ENCODE measurements at regions not wholly inside any gene's neighbourhood (a gene's known extent, or its start where the extent isn't known, plus 50 kb on each side); places are given as distances from the start of the nearest gene placed in this dataset.

DNA sequence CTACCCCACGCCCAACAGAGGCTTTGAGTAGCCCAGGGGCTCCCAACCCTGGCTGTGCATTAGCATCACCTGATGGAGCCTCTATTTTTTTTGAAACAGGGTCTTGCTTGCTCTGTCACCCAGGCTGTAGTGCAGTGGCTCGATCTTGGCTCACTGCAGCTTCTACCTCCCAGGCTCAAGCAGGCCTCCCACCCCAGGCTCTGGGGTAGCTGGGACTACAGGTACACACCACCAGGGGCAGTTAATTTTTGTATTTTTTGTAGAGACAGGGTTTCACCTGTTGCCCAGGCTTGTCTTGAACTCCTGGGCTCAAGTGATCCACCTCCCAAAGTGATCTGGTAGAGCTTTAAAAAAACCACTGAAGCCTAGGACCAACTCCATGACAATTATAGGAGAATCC lies 394.8 kb upstream of the ATP5MC3 start:
- H3K27me3 ChIP-seq = no peaks in the 10 kb centered on the region
- no peak for TF ChIP-seq POLR2A (IDR thresholded peaks at IDR 0.05)
- TF ChIP-seq, protein P1, sequence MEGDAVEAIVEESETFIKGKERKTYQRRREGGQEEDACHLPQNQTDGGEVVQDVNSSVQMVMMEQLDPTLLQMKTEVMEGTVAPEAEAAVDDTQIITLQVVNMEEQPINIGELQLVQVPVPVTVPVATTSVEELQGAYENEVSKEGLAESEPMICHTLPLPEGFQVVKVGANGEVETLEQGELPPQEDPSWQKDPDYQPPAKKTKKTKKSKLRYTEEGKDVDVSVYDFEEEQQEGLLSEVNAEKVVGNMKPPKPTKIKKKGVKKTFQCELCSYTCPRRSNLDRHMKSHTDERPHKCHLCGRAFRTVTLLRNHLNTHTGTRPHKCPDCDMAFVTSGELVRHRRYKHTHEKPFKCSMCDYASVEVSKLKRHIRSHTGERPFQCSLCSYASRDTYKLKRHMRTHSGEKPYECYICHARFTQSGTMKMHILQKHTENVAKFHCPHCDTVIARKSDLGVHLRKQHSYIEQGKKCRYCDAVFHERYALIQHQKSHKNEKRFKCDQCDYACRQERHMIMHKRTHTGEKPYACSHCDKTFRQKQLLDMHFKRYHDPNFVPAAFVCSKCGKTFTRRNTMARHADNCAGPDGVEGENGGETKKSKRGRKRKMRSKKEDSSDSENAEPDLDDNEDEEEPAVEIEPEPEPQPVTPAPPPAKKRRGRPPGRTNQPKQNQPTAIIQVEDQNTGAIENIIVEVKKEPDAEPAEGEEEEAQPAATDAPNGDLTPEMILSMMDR (IDR thresholded peaks at IDR 0.05) = no peak
- H3K27ac ChIP-seq = no peak overlapping the region
- no peaks in the 10 kb centered on the region for H3K4me1 ChIP-seq
- no peak overlapping the region for H3K4me3 ChIP-seq
- no peaks in the 10 kb centered on the region for H3K9me3 ChIP-seq
- intact Hi-C loops (cut with DNase I; ENCODE audit: low total_unique reads) = no loop called here
- no peaks in the 10 kb centered on the region for H3K36me3 ChIP-seq (ENCODE audit: low read depth, missing control alignments)
- WGBS, 2 donors = 69 to 90% methylated on average over 2 of the region's 2 CpGs
- DNase-seq = no peak

DNA sequence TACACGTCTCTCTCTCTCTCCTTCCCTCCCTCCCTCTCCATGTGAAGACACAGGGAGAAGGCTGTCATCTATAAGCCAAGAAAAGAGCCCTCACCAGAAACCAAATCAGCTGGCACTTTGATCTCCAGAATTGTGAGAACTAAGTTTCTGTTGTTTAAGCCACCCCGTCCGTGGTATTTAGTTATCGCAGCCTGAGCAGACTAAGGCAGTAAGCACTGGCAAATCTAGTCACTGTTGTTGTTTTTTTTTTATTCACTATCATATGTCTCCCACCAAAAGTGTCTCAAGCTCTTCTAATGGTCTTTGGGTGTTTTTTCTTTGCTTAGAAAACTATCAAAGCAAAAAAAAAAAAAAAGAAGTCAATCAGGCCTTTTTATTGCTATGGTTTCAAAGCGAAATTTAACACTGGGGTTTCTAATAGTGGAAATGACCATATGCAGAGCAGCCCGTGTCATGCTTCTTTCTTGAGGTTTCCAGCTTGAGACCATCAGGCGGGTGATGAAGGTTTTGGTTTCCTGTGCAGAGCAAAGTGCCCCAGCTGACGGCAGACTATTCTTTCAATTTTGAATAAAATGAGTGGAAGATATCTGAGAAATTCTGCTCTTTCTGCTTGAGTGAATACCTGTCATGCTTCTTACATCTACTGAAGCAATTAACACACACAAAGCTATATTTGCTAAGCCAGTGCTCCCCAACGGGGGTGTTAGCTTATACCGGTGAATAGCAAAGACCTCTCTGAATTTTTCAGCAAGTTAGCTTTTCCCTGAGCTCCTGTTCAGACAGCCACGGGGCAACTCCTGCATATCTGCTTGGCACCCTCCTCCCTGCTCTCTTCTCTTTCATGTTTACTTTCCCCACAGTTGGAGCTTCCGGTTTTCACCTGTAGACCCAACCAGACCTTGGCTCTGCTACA lies 394.1 kb upstream of the ATP5MC3 start:
- Histone ChIP-seq H3K36me3 (ENCODE audit: low read depth, missing control alignments) (no peaks in the 10 kb centered on the region), H3K27ac (no peak overlapping the region), H3K4me1 (no peaks in the 10 kb centered on the region), H3K4me3 (no peak overlapping the region), H3K27me3 (no peaks in the 10 kb centered on the region), H3K9me3 (no peaks in the 10 kb centered on the region)
- 74 to 75% methylated on average over 12 of the region's 12 CpGs for WGBS, 2 donors
- TF ChIP-seq, protein P1 (IDR thresholded peaks at IDR 0.05) = no peak
- no peak for TF ChIP-seq POLR2A (IDR thresholded peaks at IDR 0.05)
- no peak for DNase-seq
- intact Hi-C loops (cut with DNase I; ENCODE audit: low total_unique reads) = no loop called here

DNA sequence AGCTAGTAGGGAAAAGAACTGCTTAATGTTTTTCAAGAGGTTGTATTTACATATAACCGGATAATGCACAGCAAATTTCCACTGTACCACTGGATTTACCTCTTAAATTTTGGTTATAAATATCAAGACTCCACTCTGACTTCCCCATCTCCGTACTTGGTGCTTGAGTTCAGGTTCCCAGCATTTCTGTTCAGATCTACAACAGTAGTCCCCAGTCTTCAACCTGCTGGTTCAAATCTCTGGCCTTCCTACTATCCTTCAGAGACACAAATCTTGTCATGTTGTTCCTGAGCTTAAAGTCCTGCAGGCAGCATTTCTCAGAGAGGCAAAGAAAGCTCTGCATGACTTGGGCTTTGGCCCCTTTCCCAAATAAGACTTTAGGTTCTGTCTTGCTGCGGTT lies 392.6 kb upstream of the ATP5MC3 start:
- Histone ChIP-seq H3K4me3 (no peak overlapping the region), H3K4me1 (no peaks in the 10 kb centered on the region), H3K9me3 (no peaks in the 10 kb centered on the region), H3K27ac (no peak overlapping the region), H3K36me3 (ENCODE audit: low read depth, missing control alignments) (no peaks in the 10 kb centered on the region), H3K27me3 (no peaks in the 10 kb centered on the region)
- WGBS, 2 donors = 92 to 96% methylated on average over 3 of the region's 3 CpGs
- intact Hi-C loops (cut with DNase I; ENCODE audit: low total_unique reads) = no loop called here
- TF ChIP-seq, protein P1 (IDR thresholded peaks at IDR 0.05) = no peak
- TF ChIP-seq POLR2A (IDR thresholded peaks at IDR 0.05) = no peak
- DNase-seq = no peak

GRCh38 chr2:175571078-175571653 lies 389.7 kb upstream of the ATP5MC3 start:
- Histone ChIP-seq H3K27me3 (no peaks in the 10 kb centered on the region), H3K36me3 (ENCODE audit: low read depth, missing control alignments) (no peaks in the 10 kb centered on the region), H3K4me1 (peaks cover 12% of the 10 kb centered on the region), H3K9me3 (no peaks in the 10 kb centered on the region), H3K4me3 (no peak overlapping the region), H3K27ac (no peak overlapping the region)
- WGBS, 2 donors = 78 to 88% methylated on average over 4 of the region's 4 CpGs
- TF ChIP-seq, protein P1 (IDR thresholded peaks at IDR 0.05) = no peak
- TF ChIP-seq POLR2A (IDR thresholded peaks at IDR 0.05) = no peak
- intact Hi-C loops (cut with DNase I; ENCODE audit: low total_unique reads) = no loop called here
- no peak for DNase-seq

Data from testis (tissue), 2 donors.